ENCODE measurements at regions not wholly inside any gene's neighbourhood (a gene's known extent, or its start where the extent isn't known, plus 50 kb on each side); places are given as distances from the start of the nearest gene placed in this dataset.

DNA sequence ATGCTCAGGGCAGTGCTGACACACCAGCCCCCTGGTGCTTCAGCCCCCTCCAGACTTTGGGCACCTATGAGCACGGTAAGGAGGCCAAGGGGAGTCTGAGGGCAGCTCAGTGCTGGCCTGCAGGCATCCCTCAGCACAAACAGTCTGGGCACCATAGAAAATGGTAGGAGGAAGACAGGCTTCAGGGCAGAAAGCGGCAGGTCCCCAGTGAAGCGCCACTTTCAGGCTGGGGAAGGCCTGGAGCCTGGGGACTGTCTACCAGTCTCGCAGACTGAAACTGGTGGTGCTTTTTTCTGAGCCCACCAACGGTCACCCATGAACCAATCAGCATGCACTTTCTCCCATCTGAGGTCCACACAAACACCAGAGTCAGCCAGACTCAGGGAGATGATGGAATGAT is 1074.7 kb downstream of the PCDH18 start:
- TF ChIP-seq, protein P1, sequence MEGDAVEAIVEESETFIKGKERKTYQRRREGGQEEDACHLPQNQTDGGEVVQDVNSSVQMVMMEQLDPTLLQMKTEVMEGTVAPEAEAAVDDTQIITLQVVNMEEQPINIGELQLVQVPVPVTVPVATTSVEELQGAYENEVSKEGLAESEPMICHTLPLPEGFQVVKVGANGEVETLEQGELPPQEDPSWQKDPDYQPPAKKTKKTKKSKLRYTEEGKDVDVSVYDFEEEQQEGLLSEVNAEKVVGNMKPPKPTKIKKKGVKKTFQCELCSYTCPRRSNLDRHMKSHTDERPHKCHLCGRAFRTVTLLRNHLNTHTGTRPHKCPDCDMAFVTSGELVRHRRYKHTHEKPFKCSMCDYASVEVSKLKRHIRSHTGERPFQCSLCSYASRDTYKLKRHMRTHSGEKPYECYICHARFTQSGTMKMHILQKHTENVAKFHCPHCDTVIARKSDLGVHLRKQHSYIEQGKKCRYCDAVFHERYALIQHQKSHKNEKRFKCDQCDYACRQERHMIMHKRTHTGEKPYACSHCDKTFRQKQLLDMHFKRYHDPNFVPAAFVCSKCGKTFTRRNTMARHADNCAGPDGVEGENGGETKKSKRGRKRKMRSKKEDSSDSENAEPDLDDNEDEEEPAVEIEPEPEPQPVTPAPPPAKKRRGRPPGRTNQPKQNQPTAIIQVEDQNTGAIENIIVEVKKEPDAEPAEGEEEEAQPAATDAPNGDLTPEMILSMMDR (IDR thresholded peaks at IDR 0.05): no peak
- no peak overlapping the region for H3K27ac Mint-ChIP-seq
- no peaks in the 10 kb centered on the region for H3K4me1 Mint-ChIP-seq
- no peaks in the 10 kb centered on the region for H3K27me3 Mint-ChIP-seq (ENCODE audit: low read depth, poor library complexity)
- H3K4me3 Mint-ChIP-seq: no peak overlapping the region
- DNase-seq: no peak
- no peaks in the 10 kb centered on the region for H3K36me3 Mint-ChIP-seq (ENCODE audit: low read depth)
- no peaks in the 10 kb centered on the region for H3K9me3 Mint-ChIP-seq

DNA sequence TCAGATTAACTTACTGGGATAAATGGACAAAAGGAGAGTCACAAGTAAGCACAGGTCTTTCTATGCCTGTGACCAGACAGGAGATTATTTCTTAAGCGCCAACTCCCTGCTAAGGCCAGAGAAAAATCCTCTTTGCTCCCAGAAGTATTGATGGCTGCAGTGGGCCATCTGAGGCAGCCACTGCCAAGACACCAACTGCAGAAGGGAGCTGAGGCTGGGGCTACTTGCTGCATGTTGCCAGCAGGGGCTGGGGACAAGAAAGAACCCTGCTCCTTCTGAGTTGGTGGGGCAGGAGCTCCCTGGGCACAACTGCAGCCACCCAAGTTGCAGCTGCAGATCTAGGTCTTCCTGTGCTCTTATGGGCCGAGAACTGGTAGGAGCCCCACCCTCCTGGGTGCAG is 1075.3 kb downstream of the PCDH18 start:
- Mint-ChIP-seq H3K9me3 (no peaks in the 10 kb centered on the region), H3K4me1 (no peaks in the 10 kb centered on the region), H3K27me3 (ENCODE audit: low read depth, poor library complexity) (no peaks in the 10 kb centered on the region), H3K36me3 (ENCODE audit: low read depth) (no peaks in the 10 kb centered on the region), H3K4me3 (no peak overlapping the region), H3K27ac (no peak overlapping the region)
- DNase-seq: no peak
- TF ChIP-seq, protein P1 (IDR thresholded peaks at IDR 0.05): no peak

DNA sequence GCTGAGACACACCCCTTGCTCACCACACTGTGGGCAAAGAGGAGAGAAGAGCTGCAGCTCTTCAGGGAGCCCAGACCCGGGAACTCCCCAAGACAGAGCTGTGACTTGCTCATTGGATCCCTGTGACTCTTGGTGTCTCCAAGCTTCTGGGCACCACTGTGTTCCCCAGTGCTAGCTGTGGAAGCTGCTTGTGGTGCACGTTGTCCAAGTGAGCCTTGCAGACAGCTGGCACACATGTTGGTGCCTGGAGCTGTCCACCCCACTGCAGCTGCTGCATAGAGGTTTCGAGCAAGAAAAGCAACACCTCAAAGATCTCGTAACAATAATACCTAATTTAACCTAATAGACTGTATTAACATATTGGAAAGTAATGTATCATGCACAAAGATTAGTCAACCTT is 1089.3 kb downstream of the PCDH18 start:
- no peaks in the 10 kb centered on the region for H3K4me1 Mint-ChIP-seq
- H3K27ac Mint-ChIP-seq: no peak overlapping the region
- no peak for DNase-seq
- no peak overlapping the region for H3K4me3 Mint-ChIP-seq
- no peaks in the 10 kb centered on the region for H3K27me3 Mint-ChIP-seq (ENCODE audit: low read depth, poor library complexity)
- TF ChIP-seq, protein P1 (IDR thresholded peaks at IDR 0.05): no peak
- H3K9me3 Mint-ChIP-seq: no peaks in the 10 kb centered on the region
- no peaks in the 10 kb centered on the region for H3K36me3 Mint-ChIP-seq (ENCODE audit: low read depth)

DNA sequence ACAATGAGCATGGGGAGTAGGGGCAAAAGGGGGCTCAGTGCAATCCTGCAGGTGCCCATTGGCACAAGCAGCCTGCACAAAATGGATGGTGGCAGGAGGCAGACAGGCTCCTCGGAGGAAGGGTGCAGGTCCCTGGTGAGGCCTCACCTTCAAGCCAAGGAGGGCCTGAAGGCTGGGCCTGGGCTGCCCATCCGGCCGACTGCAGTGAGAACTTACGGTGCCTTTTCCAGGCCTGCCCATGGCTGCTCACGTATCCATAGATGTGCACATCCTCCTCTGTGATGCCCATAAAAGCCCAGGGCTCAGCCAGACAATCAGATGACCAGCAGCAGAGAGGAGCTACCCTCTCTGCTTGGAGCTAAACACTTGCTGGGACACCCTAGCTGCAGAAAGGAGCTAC is 1089.8 kb downstream of the PCDH18 start:
- TF ChIP-seq, protein P1 (IDR thresholded peaks at IDR 0.05): no peak
- H3K4me1 Mint-ChIP-seq: no peaks in the 10 kb centered on the region
- H3K4me3 Mint-ChIP-seq: no peak overlapping the region
- no peaks in the 10 kb centered on the region for H3K36me3 Mint-ChIP-seq (ENCODE audit: low read depth)
- H3K27me3 Mint-ChIP-seq (ENCODE audit: low read depth, poor library complexity): no peaks in the 10 kb centered on the region
- H3K9me3 Mint-ChIP-seq: no peaks in the 10 kb centered on the region
- DNase-seq: no peak
- H3K27ac Mint-ChIP-seq: no peak overlapping the region

DNA sequence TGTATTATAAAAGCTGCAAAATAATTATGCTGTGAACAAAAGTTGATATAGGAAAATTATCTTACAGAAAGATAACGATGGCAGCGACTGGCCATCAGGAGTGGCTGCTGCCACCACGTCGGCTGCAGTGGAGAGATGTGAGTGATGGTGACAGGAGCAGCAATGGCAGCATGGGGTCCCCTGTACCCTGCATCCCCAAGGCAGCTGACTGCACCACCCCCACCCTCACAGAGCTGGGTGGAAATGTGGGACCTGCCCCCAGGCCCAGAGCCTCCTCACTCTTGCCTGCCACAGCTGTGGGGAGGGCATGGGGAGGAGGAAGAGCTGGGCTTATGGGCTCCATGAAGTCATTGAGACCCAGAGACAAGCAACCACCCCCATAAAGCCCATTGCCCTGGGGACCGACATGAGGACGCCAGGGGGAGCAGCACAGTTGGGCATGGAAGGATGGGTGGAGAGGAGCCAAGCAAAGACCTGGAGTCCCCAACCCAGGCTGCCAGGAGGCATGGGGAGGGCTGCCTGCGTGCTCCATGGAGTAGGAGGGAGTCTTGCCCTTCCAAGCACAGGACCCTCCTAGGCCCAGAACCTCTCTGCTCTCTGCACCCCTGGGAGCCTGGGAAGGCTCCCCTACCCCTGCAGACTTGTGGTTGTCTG is 1090.5 kb downstream of the PCDH18 start:
- Mint-ChIP-seq H3K36me3 (ENCODE audit: low read depth) (no peaks in the 10 kb centered on the region), H3K27me3 (ENCODE audit: low read depth, poor library complexity) (no peaks in the 10 kb centered on the region), H3K9me3 (no peaks in the 10 kb centered on the region)

DNA sequence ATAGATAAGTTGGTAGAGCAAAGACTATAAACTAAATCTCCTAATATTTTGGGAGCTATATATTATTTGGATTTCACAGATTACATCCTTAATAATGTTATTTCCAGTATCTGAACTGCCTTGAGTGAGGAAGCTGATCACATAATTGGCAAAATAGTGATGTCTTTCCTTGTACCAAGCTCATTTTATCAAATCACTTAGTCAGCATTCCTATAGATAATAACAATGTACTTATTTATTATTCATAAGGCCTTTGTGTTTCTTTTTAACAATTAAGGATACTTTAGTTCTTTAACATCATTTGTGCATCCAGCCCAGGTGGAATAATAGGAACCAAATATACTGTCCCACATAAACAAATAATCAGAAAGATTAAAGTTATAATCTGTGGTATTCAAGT is 1093.6 kb downstream of the PCDH18 start:
- no peak overlapping the region for H3K27ac Mint-ChIP-seq
- no peaks in the 10 kb centered on the region for H3K4me1 Mint-ChIP-seq
- H3K36me3 Mint-ChIP-seq (ENCODE audit: low read depth): no peaks in the 10 kb centered on the region
- DNase-seq: no peak
- TF ChIP-seq, protein P1 (IDR thresholded peaks at IDR 0.05): no peak
- no peak overlapping the region for H3K4me3 Mint-ChIP-seq
- H3K27me3 Mint-ChIP-seq (ENCODE audit: low read depth, poor library complexity): no peaks in the 10 kb centered on the region
- no peaks in the 10 kb centered on the region for H3K9me3 Mint-ChIP-seq

More for the DNA sequence above, 1090.5 kb downstream of the PCDH18 start:
- Mint-ChIP-seq H3K27ac (no peak overlapping the region), H3K4me1 (no peaks in the 10 kb centered on the region), H3K4me3 (no peak overlapping the region)
- TF ChIP-seq, protein P1 (IDR thresholded peaks at IDR 0.05): no peak
- DNase-seq: no peak

Measured in nephron progenitor cell (in vitro differentiated cells).